HG02943 (cell line): ENCODE measurements at regions not wholly inside any gene's neighbourhood (a gene's known extent, or its start where the extent isn't known, plus 50 kb on each side); places are given as distances from the start of the nearest gene placed in this dataset.

Experiments used
- ATAC-seq: cut with Tn5 transposase; IDR thresholded peaks from one replicate; pipeline ENCODE4 v1.9.1; 2021; ENCODE audit warnings: mild to moderate bottlenecking, low read depth, moderate library complexity; ENCODE audit not compliant: unreplicated experiment

DNA sequence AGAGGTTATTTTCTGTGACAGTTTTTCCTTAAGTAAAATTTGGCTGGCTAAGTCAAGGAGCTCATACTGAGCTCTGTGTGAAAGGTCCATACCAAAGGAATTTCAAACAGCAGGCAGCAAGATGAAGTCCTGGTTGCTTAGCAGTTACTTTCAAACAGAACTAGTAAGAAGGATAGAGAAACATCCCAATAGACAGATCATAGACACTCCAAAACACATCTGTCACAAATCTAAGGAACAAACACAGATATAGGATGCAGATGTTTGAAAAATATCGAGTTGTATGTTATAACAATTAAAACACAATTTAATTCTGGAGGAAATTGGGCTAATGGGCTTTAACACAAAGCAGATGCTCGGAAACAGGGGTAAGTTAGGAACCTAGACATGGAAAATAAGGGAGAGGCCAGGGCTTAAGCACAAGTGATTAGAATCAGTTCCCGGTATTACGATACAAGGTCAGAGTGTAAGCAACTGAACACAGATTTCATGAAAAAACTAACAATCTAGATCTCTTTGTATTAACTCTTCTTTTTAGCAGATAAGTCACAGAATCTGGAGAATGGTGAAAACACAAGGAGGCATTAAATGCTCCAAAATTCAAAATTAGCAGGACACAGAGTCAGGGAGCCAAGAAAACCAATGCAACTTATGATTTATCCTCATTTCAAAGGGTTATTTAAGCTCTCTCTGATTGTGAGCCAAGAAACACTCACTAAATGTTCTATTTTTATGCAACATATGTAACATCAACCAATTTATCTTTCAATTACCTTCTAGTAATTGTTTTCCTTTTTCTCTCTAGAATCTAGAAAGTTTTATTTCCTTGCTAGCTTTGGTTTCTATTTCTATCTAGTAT, 1992.9 kb upstream of the PCDH20 start:
- ATAC-seq: no peak

DNA sequence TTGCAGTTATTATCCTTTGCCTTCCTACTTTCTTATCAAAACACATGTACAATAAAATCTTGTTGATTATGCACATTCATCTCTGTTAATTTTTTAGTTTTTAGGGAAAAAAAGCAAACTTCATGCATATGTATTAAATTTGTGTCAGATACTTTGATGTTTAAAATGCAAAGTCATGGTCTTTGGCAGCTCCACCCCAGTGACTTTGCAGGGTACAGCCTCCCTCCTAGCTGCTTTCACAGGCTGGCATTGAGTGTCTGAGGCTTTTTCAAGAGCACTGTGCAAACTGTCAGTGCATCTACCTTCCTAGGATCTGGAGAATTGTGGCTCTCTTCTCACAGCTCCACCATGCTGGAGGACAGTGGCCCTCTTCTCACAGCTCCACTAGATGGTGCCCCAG, 1988.1 kb upstream of the PCDH20 start:
- ATAC-seq: no peak

GRCh38 chr13:63396746-63397145, 1981.1 kb upstream of the PCDH20 start:
- no peak for ATAC-seq

GRCh38 chr13:63393112-63393511, 1977.5 kb upstream of the PCDH20 start:
- no peak for ATAC-seq

- no peak for ATAC-seq
Observed at GRCh38 chr13:63389756-63390155, 1974.1 kb upstream of the PCDH20 start.

GRCh38 chr13:63381078-63381859, 1965.6 kb upstream of the PCDH20 start:
- ATAC-seq: no peak

- no peak for ATAC-seq
Observed at GRCh38 chr13:63377986-63378385, 1962.3 kb upstream of the PCDH20 start.

GRCh38 chr13:63370101-63370500, 1954.5 kb upstream of the PCDH20 start:
- no peak for ATAC-seq

DNA sequence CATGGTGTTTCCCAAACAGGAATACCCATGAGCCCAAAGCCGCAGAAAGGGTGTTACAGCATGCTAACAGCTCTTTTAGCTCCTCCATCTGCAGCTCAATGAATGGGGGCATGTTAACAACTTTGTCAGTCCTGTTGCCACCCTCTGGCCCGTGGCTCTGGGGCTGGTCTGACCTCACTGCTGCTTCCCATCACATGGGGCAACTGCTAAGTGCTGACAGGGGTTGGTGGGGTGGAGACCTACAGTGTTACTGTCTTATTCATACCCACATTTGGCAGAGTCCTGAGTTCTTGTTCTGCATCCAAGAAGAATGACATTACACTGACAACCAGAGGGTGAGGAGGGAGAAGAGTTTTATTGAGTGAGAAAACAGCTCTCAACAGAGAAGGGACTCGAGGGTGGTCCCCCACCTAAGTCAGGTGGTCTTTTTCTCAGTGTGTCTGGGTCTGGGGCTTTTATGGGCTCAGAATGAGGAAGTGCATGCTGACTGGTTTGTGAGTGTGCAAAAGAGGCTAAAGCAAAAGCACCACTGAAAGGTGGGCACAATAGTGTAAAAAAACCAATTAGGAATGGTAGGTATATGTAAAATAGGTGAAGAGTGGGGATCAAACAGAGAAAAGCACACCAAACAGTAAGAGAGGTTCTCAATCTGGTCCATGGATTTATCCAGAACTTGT, 1952.0 kb upstream of the PCDH20 start:
- ATAC-seq: no peak

DNA sequence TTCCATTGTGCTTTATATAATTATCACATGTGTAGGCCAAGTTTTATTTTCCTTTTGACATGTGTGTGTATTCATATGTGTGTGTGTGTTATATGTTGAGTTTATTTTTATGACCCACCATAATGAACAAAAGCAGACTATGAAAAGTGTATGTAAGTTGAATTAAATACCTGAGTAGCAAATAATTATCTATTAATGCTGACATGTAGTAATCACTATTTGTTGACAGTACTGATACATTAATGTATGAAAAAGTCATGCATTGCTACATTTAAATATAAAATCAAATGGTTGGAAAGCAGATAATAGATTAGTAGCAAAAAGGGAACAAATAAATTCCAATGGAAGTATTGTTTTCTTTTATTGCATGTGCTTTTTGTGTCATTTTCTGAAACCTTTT, 1948.5 kb upstream of the PCDH20 start:
- no peak for ATAC-seq

DNA sequence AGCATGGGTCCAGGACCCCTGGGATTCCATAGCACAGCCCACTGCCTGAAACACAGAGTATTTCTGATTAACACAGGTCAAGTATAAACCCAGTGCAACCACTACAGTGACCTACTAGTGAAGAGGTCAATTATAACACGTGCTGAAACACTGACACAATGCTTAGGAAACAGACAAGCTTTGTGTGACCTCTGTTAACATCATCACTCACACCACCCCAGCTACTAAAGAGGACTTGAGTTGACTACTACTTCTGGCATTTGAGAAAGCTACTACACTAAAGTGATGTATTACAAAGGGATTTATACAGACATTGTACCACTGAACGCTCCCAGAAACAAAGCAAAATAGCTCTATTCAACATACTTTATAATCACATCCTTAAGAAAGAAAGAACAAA, 1935.9 kb upstream of the PCDH20 start:
- no peak for ATAC-seq

GRCh38 chr13:63351081-63351480, 1935.4 kb upstream of the PCDH20 start:
- no peak for ATAC-seq

- no peak for ATAC-seq
Observed at GRCh38 chr13:63345835-63346234, 1930.2 kb upstream of the PCDH20 start.

GRCh38 chr13:63344711-63345110, 1929.1 kb upstream of the PCDH20 start:
- ATAC-seq: no peak

GRCh38 chr13:63337921-63338320, 1922.3 kb upstream of the PCDH20 start:
- ATAC-seq: no peak

- ATAC-seq: no peak
Observed at GRCh38 chr13:63337041-63337440, 1921.4 kb upstream of the PCDH20 start.

GRCh38 chr13:63336549-63336948, 1920.9 kb upstream of the PCDH20 start:
- no peak for ATAC-seq

- ATAC-seq: no peak
Observed at GRCh38 chr13:63327584-63327983, 1911.9 kb upstream of the PCDH20 start.

- ATAC-seq: no peak
Observed at GRCh38 chr13:63323441-63323840, 1907.8 kb upstream of the PCDH20 start.

GRCh38 chr13:63311587-63311986, 1895.9 kb upstream of the PCDH20 start:
- no peak for ATAC-seq

- no peak for ATAC-seq
Observed at GRCh38 chr13:63308549-63309165, 1893.0 kb upstream of the PCDH20 start.
